Smooth muscle cell (in vitro differentiated cells): ENCODE measurements at regions not wholly inside any gene's neighbourhood (a gene's known extent, or its start where the extent isn't known, plus 50 kb on each side); places are given as distances from the start of the nearest gene placed in this dataset.

ENCODE experiments used
- DNase-seq: peaks from one replicate; lab custom pipeline; 2025; ENCODE audit not compliant: unreplicated experiment; lab: John Stamatoyannopoulos, UW
- H2AFZ ChIP-seq: fragments of 200-600 bp; sonication (generic); 2 replicates; pipeline ENCODE4 v1.6.0; 2016; ENCODE audit warnings: antibody characterized with exemption, low read depth, mild to moderate bottlenecking
- H3F3A ChIP-seq: fragments of 200-600 bp; sonication (generic); 2 replicates; pipeline ENCODE4 v1.6.0; 2017; ENCODE audit warnings: antibody characterized with exemption, low read depth
- H3K27ac ChIP-seq: fragments of 200-600 bp; sonication (generic); 2 replicates; pipeline ENCODE4 v1.5.1; 2016; ENCODE audit warnings: low read depth, mild to moderate bottlenecking
- H3K27me3 ChIP-seq: fragments of 200-600 bp; sonication (generic); 2 replicates; pipeline ENCODE4 v1.6.1; 2016; ENCODE audit warnings: low read depth, mild to moderate bottlenecking
- H3K36me3 ChIP-seq: fragments of 200-600 bp; sonication (generic); 2 replicates; pipeline ENCODE4 v1.5.1; 2016; ENCODE audit warnings: low read depth
- H3K4me1 ChIP-seq: fragments of 200-600 bp; sonication (generic); 2 replicates; pipeline ENCODE4 v1.5.1; 2016; ENCODE audit warnings: low read depth
- H3K4me2 ChIP-seq: fragments of 200-600 bp; sonication (generic); 2 replicates; pipeline ENCODE4 v1.6.0; 2016; ENCODE audit warnings: mild to moderate bottlenecking
- H3K4me3 ChIP-seq: fragments of 200-600 bp; sonication (generic); 2 replicates; pipeline ENCODE4 v1.5.1; 2016; ENCODE audit warnings: mild to moderate bottlenecking
- H3K79me2 ChIP-seq: fragments of 200-600 bp; sonication (generic); 2 replicates; pipeline ENCODE4 v1.6.0; 2016; ENCODE audit warnings: low read depth, mild to moderate bottlenecking
- H3K9ac ChIP-seq: fragments of 200-600 bp; sonication (generic); 2 replicates; pipeline ENCODE4 v1.6.0; 2016; ENCODE audit warnings: low read depth
- H3K9me3 ChIP-seq: fragments of 200-600 bp; sonication (generic); replicated peaks from 2 replicates; pipeline ENCODE4 v1.5.1; 2016; ENCODE audit warnings: low read depth
- H4K20me1 ChIP-seq: fragments of 200-600 bp; sonication (generic); 2 replicates; pipeline ENCODE4 v1.6.0; 2016; ENCODE audit warnings: low read depth
- CTCF ChIP-seq: fragments of 200-600 bp; sonication (generic); IDR thresholded peaks from 2 replicates; pipeline ENCODE4 v1.5.1; 2017; ENCODE audit warnings: borderline replicate concordance, mild to moderate bottlenecking, antibody characterized with exemption; ENCODE audit not compliant: insufficient read depth, poor library complexity, severe bottlenecking
- WGBS: methylation state at CpG from one replicate; pipeline ENCODE4 v1.1.7; 2016; ENCODE audit warnings: low lambda C conversion rate; 5-methylcytosine and 5-hydroxymethylcytosine counted together

GRCh38 chr19:29309637-29310036 lies 96.7 kb upstream of the UQCRFS1 start:
- TF ChIP-seq CTCF = no peak
- no peak overlapping the region for H3K9ac ChIP-seq
- H3K4me3 ChIP-seq = no peak overlapping the region
- H3K27ac ChIP-seq = no peak overlapping the region
- H3K9me3 ChIP-seq = no peaks in the 10 kb centered on the region
- H3K4me2 ChIP-seq = no peak overlapping the region
- WGBS = 60% methylated on average over 9 of the region's 9 CpGs
- H4K20me1 ChIP-seq = no peaks in the 10 kb centered on the region
- H3F3A ChIP-seq = no peaks in the 10 kb centered on the region
- no peaks in the 10 kb centered on the region for H3K36me3 ChIP-seq
- H3K4me1 ChIP-seq = no peaks in the 10 kb centered on the region
- no peak for DNase-seq
- H3K79me2 ChIP-seq = no peaks in the 10 kb centered on the region
- no peak overlapping the region for H2AFZ ChIP-seq
- H3K27me3 ChIP-seq = peaks cover 75% of the 10 kb centered on the region

- Histone ChIP-seq H3F3A (no peaks in the 10 kb centered on the region), H3K4me1 (no peaks in the 10 kb centered on the region), H2AFZ (no peak overlapping the region), H3K36me3 (no peaks in the 10 kb centered on the region), H3K4me2 (no peak overlapping the region), H3K4me3 (no peak overlapping the region), H3K27ac (no peak overlapping the region), H3K79me2 (no peaks in the 10 kb centered on the region), H3K27me3 (peaks cover 61% of the 10 kb centered on the region), H3K9ac (no peak overlapping the region), H3K9me3 (no peaks in the 10 kb centered on the region), H4K20me1 (no peaks in the 10 kb centered on the region)
- DNase-seq = no peak
- no peak for TF ChIP-seq CTCF
- 64% methylated on average over 14 of the region's 14 CpGs for WGBS
These were observed 98.3 kb upstream of the UQCRFS1 start for GRCh38 chr19:29311191-29311790.

- Histone ChIP-seq H3K4me3 (no peak overlapping the region), H3K4me2 (no peak overlapping the region), H3K4me1 (no peaks in the 10 kb centered on the region), H3K27me3 (peaks cover 35% of the 10 kb centered on the region), H3K27ac (no peak overlapping the region), H3K9me3 (no peaks in the 10 kb centered on the region), H4K20me1 (no peaks in the 10 kb centered on the region), H2AFZ (no peak overlapping the region), H3K36me3 (no peaks in the 10 kb centered on the region), H3F3A (no peaks in the 10 kb centered on the region), H3K9ac (no peak overlapping the region), H3K79me2 (no peaks in the 10 kb centered on the region)
- 77% methylated on average over 4 of the region's 4 CpGs for WGBS
- TF ChIP-seq CTCF = no peak
- no peak for DNase-seq
These were observed 102.7 kb upstream of the UQCRFS1 start for GRCh38 chr19:29315556-29316190.

GRCh38 chr19:29318581-29318980 lies 105.6 kb upstream of the UQCRFS1 start:
- H3F3A ChIP-seq = no peaks in the 10 kb centered on the region
- H3K27ac ChIP-seq = no peak overlapping the region
- no peaks in the 10 kb centered on the region for H3K9me3 ChIP-seq
- no peaks in the 10 kb centered on the region for H4K20me1 ChIP-seq
- H3K36me3 ChIP-seq = no peaks in the 10 kb centered on the region
- H3K27me3 ChIP-seq = peaks cover 12% of the 10 kb centered on the region
- H3K4me2 ChIP-seq = no peak overlapping the region
- no peak for DNase-seq
- no peaks in the 10 kb centered on the region for H3K79me2 ChIP-seq
- TF ChIP-seq CTCF = no peak
- WGBS = 84% methylated on average over 6 of the region's 6 CpGs
- H2AFZ ChIP-seq = no peak overlapping the region
- no peak overlapping the region for H3K9ac ChIP-seq
- no peaks in the 10 kb centered on the region for H3K4me1 ChIP-seq
- H3K4me3 ChIP-seq = no peak overlapping the region
